Head of caudate nucleus (tissue), 42 donors: ENCODE measurements at regions not wholly inside any gene's neighbourhood (a gene's known extent, or its start where the extent isn't known, plus 50 kb on each side); places are given as distances from the start of the nearest gene placed in this dataset.

Source experiments
- DNase-seq, 42 donors: peaks; one replicate each; pipeline versions ENCODE4 v3.0.0 to v3.0.0-alpha.2; 2020 to 2021; ENCODE audit warnings: mixed read lengths in 7 of 42
- intact Hi-C: fragments of 100-400 bp; cut with DNase I; formaldehyde crosslinking; loops from one replicate; pipeline ENCODE4 v1.15.0; 2022

GRCh38 chr11:76298255-76298654 is 82.7 kb downstream of the THAP12 start:
- no peak for DNase-seq
- intact Hi-C loops: no loop called here

- DNase-seq: no peak
- intact Hi-C loops: no loop called here
These were observed 84.0 kb downstream of the THAP12 start for GRCh38 chr11:76296731-76297542.

GRCh38 chr11:76293189-76293631 is 86.9 kb upstream of the WNT11 start:
- DNase-seq: no peak
- intact Hi-C loops: no loop called here

DNA sequence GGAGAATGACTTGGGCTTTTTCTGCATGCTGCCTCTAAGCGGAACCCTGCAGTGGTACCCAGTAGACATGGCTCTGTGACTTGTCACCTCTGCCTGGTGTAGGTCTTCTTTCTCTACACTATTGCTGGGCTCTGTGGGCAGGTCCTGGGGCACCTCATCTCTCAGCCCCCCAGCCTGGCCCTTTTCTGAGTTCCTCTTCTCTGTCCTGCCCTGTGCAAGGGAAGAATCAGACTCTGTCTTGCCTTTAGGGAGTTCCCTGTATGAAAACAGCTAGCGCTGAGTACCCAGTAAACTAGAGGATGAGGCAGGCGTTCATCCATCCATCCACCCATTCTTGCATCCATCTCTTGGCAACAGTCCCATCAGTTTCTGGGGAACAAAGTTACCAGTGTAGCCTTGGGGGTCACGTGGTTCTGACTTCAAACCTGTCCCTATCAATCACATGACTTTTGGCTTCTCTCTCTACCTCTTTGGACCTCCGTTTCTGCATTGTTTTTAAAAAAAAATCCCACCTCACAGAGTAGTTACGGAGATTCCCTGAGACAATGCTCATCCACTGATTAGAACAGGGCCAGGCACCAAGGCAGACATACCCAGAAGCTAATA is 86.4 kb upstream of the WNT11 start:
- no peak for DNase-seq
- intact Hi-C loops: no loop called here

DNA sequence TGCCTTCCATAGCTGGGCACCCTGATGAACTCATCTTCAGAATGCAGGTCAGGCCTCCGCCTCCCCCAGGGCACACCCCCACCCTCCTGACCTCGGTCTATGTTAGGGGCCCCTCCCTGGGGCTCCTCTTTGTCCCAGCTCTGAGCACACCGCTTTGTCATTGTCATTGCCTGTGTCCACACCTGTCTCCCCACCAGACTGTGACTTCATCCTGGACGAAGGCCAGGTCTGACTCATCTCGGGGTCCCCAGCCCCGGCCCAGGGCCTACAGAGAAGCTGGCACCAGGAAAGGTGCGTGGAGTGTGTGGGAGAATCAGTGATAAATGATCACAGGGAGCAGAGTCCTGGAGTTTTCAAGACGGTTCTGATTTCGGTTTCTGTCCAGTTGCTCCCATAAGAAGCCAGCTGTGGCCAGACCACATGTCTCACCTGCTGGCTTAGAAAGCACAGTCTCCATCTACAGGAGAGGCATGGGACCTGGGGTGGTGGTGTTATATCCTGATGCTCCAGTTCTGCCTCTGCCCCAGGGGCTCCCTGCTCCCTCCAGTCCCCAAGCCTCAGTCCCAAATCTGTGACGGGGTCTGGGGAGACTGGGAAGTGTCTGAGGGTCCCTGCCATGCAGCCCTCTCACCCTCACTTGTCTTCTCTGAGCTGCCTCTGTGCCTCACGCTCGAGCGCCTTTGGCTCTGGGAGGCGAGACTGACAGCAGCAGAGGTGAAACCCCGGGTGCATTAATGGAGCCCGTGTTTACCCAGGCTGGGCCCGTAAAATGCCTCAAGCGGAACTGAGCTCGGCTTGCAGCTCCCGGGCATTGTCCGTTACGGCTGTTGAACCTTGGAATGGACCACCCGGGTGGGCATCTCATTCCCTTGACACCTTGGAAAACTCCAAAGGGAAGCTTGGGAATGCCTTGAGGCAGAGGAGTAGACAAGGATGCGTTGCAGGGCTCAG is 85.5 kb upstream of the WNT11 start:
- no peak for DNase-seq
- intact Hi-C loops: no loop called here

GRCh38 chr11:76288166-76288980 is 82.1 kb upstream of the WNT11 start:
- DNase-seq: no peak
- intact Hi-C loops: no loop called here

DNA sequence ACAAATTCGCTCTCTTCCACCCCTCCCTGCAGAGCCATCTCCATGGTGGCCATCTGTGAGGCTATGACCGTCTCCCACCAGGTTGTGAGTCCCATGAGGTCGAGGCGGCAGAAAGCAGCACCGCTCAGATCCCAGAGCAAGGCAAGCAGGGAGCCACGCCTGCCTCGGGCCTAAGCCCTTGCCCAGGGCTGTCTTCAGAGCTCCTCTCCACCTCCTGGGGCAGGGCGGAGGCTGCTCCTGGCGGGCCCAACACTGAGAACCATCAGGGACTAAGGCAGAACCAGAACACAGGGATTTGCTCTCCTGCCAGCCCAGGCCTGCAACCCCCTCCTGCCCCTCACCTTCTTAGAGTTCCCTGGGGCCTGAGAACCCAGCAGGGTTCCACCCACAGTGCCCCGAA is 80.9 kb upstream of the WNT11 start:
- DNase-seq: no peak
- intact Hi-C loops: no loop called here

- intact Hi-C loops: no loop called here
These were observed 79.2 kb upstream of the WNT11 start for GRCh38 chr11:76285397-76286104.

GRCh38 chr11:76284161-76284560 is 77.9 kb upstream of the WNT11 start:
- intact Hi-C loops: no loop called here

More at GRCh38 chr11:76285397-76286104, 79.2 kb upstream of the WNT11 start:
- no peak for DNase-seq

GRCh38 chr11:76282811-76283595 is 76.7 kb upstream of the WNT11 start:
- intact Hi-C loops: no loop called here
- DNase-seq: no peak

More at GRCh38 chr11:76284161-76284560, 77.9 kb upstream of the WNT11 start:
- no peak for DNase-seq

- intact Hi-C loops: no loop called here
- no peak for DNase-seq
These were observed 75.9 kb upstream of the WNT11 start for GRCh38 chr11:76282172-76282571.

GRCh38 chr11:76281558-76281906 is 75.2 kb upstream of the WNT11 start:
- DNase-seq: no peak
- intact Hi-C loops: no loop called here

- intact Hi-C loops: no loop called here
- DNase-seq: no peak
These were observed 74.7 kb upstream of the WNT11 start for GRCh38 chr11:76280882-76281557.

DNA sequence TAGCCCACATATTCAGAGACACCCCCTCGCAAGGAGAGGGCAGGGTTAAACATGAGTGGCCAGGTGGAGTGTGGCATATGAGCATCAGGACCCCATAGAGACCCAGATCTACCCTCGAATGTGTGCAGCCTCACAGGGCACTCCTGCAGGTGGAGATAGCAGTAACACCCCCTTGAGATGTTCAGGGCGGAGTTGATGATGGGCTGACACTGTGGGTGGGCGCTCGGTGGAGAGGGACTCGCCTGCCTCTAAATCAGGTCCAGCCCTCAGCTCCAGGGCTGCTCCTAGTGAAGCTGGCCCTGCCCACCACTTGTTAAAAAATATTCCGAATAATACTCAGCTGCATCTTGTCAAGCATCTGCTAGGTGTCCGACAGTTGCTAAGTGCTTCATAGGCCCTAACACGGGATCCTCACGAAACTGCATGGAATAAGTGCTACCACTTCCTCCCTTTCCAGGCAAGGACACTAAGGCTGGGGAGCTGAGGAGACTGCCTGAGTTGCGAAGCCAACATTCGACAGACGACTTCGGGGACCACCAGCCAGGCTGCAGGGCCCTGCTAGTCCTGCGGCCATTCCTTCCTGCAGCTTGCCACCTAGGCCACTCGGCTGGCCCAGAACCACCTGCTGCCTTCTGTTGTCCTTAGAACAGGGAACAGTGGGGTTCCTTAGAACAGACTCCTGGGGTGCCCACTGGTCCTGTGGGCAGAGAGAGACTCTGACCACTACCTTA is 74.0 kb upstream of the WNT11 start:
- intact Hi-C loops: no loop called here
- DNase-seq: no peak

GRCh38 chr11:76279646-76280045 is 73.3 kb upstream of the WNT11 start:
- DNase-seq: no peak
- intact Hi-C loops: no loop called here

GRCh38 chr11:76279038-76279437 is 72.7 kb upstream of the WNT11 start:
- no peak for DNase-seq
- intact Hi-C loops: no loop called here
